Heart left ventricle (tissue), 16 donors: ENCODE measurements at regions not wholly inside any gene's neighbourhood (a gene's known extent, or its start where the extent isn't known, plus 50 kb on each side); places are given as distances from the start of the nearest gene placed in this dataset.

ENCODE experiments used
- ATAC-seq, 4 donors: fragments of 200-7000 bp; cut with Tn5 transposase; one replicate each; pipeline ENCODE4 v1.9.1; 2020 to 2022; ENCODE audit warnings: moderate library complexity in 4 of 4, mild to moderate bottlenecking in 3 of 4, moderate number of reproducible peaks in 1 of 4
- DNase-seq, 5 donors: peaks; one replicate each; pipeline ENCODE4 v3.0.0-alpha.2; 2020
- H3K27ac ChIP-seq, 12 donors: fragments of 200-600 bp; sonication (generic) in 4 of 12; one replicate each; pipeline versions ENCODE4 v1.5.0 to v1.8.0; 2016 to 2022; ENCODE audit warnings: mild to moderate bottlenecking in 2 of 12
- H3K27me3 ChIP-seq, 9 donors: fragments of 200-600 bp; sonication (generic) in 2 of 9; one replicate each; pipeline versions ENCODE4 v1.5.1 to v1.8.0; 2016 to 2022; ENCODE audit warnings: mild to moderate bottlenecking in 3 of 9
- H3K36me3 ChIP-seq, 9 donors: fragments of 200-600 bp; sonication (generic) in 2 of 9; one replicate each; pipeline versions ENCODE4 v1.5.0 to v1.8.0; 2018 to 2022; ENCODE audit warnings: mild to moderate bottlenecking in 2 of 9
- H3K4me1 ChIP-seq, 12 donors: fragments of 200-600 bp; sonication (generic) in 4 of 12; one replicate each; pipeline versions ENCODE4 v1.5.0 to v1.8.0; 2016 to 2022; ENCODE audit warnings: mild to moderate bottlenecking in 3 of 12
- H3K4me3 ChIP-seq, 12 donors: fragments of 200-600 bp; sonication (generic) in 4 of 12; one replicate each; pipeline versions ENCODE4 v1.5.0 to v1.8.0; 2017 to 2022; ENCODE audit warnings: mild to moderate bottlenecking in 9 of 12, moderate library complexity in 4 of 12
- H3K9me3 ChIP-seq, 12 donors: fragments of 200-600 bp; sonication (generic) in 4 of 12; one replicate each; pipeline versions ENCODE4 v1.5.0 to v1.8.0; 2016 to 2022; ENCODE audit warnings: mild to moderate bottlenecking in 1 of 12
- POLR2A ChIP-seq, 2 donors: fragments of 450-650 bp; IDR thresholded peaks; one replicate each; pipeline ENCODE4 v1.6.1; 2017; ENCODE audit warnings: antibody characterized with exemption in 2 of 2, mild to moderate bottlenecking in 2 of 2, moderate library complexity in 2 of 2
- WGBS, 4 donors: extraction: QIAGEN DNeasy Blood & Tissue Kit in 2 of 4; methylation state at CpG; one replicate each; pipeline versions ENCODE4 v1.1.5 to v1.1.7; 2013 to 2018; 5-methylcytosine and 5-hydroxymethylcytosine counted together
- intact Hi-C, 10 donors: fragments of 100-400 bp; cut with DNase I; formaldehyde crosslinking; loops; one replicate each; pipeline versions ENCODE4 v1.11.1 to v1.14.2; 2022
- TF ChIP-seq, protein P1 (sequence below), 12 donors: fragments of 200-600 bp; sonication (generic) in 4 of 12; IDR thresholded peaks; one replicate each; pipeline versions ENCODE4 v1.5.0 to v1.8.0; 2018 to 2022; ENCODE audit warnings: antibody characterized with exemption in 12 of 12, mild to moderate bottlenecking in 5 of 12
- donor health status: ischemic (EF 13 %, LVEDD 7.1; RV severe dilation, severe dysfunction).
- donor health status: healthy with polysubstance abuse.
- donor health status: DM: no; HTN: yes; CAD: no.
- donor health status: DM: no; HTN: no; CAD: no.
- donor health status: ischemic (EF 25% LVEDD 6.9; RV normal size, moderate dysfunction).
- donor health status: ischemic (EF 25% LVEDD 5.7; RV mildly dilated, moderate dysfunction).
- donor health status: healthy.
- donor health status: DM: yes; HTN: yes; CAD: no.
- donor health status: ischemic (EF 35%, LVEDD 5.7; RV mildly dilated, moderate dysfunction).
- donor health status: nonischemic (EF 11% LVEDD 7.7; RV severe dilation, severe dysfunction).
- donor health status: DM: yes; HTN: yes; CAD: no.
- donor health status: PGD.
- donor health status: ischemic (EF 29% LVEDD 5.4; RV normal size, mild dysfunction).
- donor health status: nonischemic (EF 23%, LVEDD 6.1; RV moderate dilation, normal function).

DNA sequence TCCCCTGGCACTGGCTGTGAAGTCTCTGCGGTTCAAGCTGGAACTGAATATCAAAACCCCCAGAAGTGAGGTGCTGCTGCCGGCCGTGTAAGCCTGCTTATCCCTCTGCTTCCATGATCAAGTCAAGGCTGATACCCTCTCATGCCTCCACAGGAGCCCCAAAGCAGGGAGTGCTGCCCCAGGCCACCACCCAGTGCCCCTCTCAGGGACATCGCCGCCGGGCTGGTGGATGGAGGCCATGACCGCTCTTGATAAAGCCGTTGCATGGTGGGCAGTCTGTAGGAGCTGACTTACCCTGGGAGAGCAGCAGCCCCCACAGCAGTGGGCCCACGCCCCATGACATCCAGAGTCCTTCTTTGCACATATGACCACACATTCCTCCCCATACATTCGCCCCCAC is 162.0 kb upstream of the CST7 start:
- Histone ChIP-seq H3K4me1 (no peaks in the 10 kb centered on the region), H3K9me3 (no peaks in the 10 kb centered on the region), H3K27ac (no peak overlapping the region), H3K27me3 (peaks cover 0 to 4% (median 0%) of the 10 kb centered on the region in 9 donors), H3K36me3 (no peaks in the 10 kb centered on the region), H3K4me3 (no peak overlapping the region)
- WGBS, 4 donors, result 83 to 93% (median 88%) methylated on average over 9 to 10 of the region's 10 CpGs
- intact Hi-C loops, result loop anchor here in 4 of 10 donors (10.0 kb wide), 5 partner anchors 128 to 852 kb away; partner anchors contain the start of gene SYNDIG1 (in 1 of the 4)
- ATAC-seq (no peak), DNase-seq (no peak)
- TF ChIP-seq, protein P1, sequence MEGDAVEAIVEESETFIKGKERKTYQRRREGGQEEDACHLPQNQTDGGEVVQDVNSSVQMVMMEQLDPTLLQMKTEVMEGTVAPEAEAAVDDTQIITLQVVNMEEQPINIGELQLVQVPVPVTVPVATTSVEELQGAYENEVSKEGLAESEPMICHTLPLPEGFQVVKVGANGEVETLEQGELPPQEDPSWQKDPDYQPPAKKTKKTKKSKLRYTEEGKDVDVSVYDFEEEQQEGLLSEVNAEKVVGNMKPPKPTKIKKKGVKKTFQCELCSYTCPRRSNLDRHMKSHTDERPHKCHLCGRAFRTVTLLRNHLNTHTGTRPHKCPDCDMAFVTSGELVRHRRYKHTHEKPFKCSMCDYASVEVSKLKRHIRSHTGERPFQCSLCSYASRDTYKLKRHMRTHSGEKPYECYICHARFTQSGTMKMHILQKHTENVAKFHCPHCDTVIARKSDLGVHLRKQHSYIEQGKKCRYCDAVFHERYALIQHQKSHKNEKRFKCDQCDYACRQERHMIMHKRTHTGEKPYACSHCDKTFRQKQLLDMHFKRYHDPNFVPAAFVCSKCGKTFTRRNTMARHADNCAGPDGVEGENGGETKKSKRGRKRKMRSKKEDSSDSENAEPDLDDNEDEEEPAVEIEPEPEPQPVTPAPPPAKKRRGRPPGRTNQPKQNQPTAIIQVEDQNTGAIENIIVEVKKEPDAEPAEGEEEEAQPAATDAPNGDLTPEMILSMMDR (IDR thresholded peaks at IDR 0.05), result no peak
- TF ChIP-seq POLR2A (IDR thresholded peaks at IDR 0.05), result no peak

- no peaks in the 10 kb centered on the region for H3K9me3 ChIP-seq
- ATAC-seq (no peak), DNase-seq (peak in 1 of 5 donors; percentile 3)
- TF ChIP-seq, protein P1 (IDR thresholded peaks at IDR 0.05), result no peak
- TF ChIP-seq POLR2A (IDR thresholded peaks at IDR 0.05), result no peak
- no peaks in the 10 kb centered on the region for H3K4me1 ChIP-seq
- intact Hi-C loops, result loop anchor here in 4 of 10 donors (10.0 kb wide), 5 partner anchors 127 to 853 kb away; partner anchors contain the start of gene SYNDIG1 (in 1 of the 4)
- H3K27me3 ChIP-seq, result peaks cover 0 to 4% (median 0%) of the 10 kb centered on the region in 9 donors
- H3K4me3 ChIP-seq, result no peak overlapping the region
- 92 to 93% (median 92%) methylated on average over 8 of the region's 8 CpGs for WGBS, 4 donors
- no peak overlapping the region for H3K27ac ChIP-seq
- H3K36me3 ChIP-seq, result no peaks in the 10 kb centered on the region
Observed at GRCh38 chr20:24787621-24788020, 161.4 kb upstream of the CST7 start.

DNA sequence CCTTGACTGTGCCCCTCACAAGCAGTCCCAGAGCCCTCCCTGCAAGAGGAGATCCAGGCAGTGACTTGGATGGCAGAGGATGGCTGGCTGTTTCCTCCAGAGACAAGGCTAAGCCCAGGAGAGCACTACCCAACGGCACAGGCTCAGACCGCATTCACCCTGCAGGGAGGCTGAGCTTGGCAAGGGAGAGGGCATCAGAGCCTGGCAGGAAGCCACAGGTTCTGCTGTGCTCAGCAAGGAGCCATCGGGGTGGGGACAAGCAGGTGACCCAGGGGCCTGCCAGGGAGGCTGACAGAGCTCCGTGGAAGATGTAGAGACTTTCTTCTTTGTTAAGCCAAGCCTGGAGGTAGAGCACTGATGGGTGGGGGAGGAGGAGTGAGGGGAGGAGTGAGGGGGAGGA is 159.2 kb upstream of the CST7 start:
- no peak overlapping the region for H3K27ac ChIP-seq
- 42 to 82% (median 76%) methylated on average over 3 to 4 of the region's 4 CpGs for WGBS, 4 donors
- TF ChIP-seq, protein P1 (IDR thresholded peaks at IDR 0.05), result no peak
- no peak for TF ChIP-seq POLR2A (IDR thresholded peaks at IDR 0.05)
- no peak for ATAC-seq
- no peak for DNase-seq
- H3K4me1 ChIP-seq, result no peaks in the 10 kb centered on the region
- H3K36me3 ChIP-seq, result no peaks in the 10 kb centered on the region
- no peaks in the 10 kb centered on the region for H3K9me3 ChIP-seq
- H3K4me3 ChIP-seq, result no peak overlapping the region
- peaks cover 0 to 9% (median 0%) of the 10 kb centered on the region in 9 donors for H3K27me3 ChIP-seq
- intact Hi-C loops, result loop anchor here in 4 of 10 donors (10.0 kb wide), 5 partner anchors 125 to 855 kb away; partner anchors contain the start of gene SYNDIG1 (in 1 of the 4)

- DNase-seq (no peak), ATAC-seq (no peak)
- peaks cover 0 to 9% (median 0%) of the 10 kb centered on the region in 9 donors for H3K27me3 ChIP-seq
- no peaks in the 10 kb centered on the region for H3K4me1 ChIP-seq
- intact Hi-C loops, result no loop called here
- TF ChIP-seq, protein P1 (IDR thresholded peaks at IDR 0.05), result no peak
- TF ChIP-seq POLR2A (IDR thresholded peaks at IDR 0.05), result no peak
- H3K27ac ChIP-seq, result no peak overlapping the region
- H3K36me3 ChIP-seq, result no peaks in the 10 kb centered on the region
- no peak overlapping the region for H3K4me3 ChIP-seq
- no peaks in the 10 kb centered on the region for H3K9me3 ChIP-seq
- 76 to 79% (median 77%) methylated on average over 11 to 13 of the region's 13 CpGs for WGBS, 4 donors
Observed at GRCh38 chr20:24790746-24791283, 158.3 kb upstream of the CST7 start.
